KMS-11 (cell line): ENCODE measurements at regions not wholly inside any gene's neighbourhood (a gene's known extent, or its start where the extent isn't known, plus 50 kb on each side); places are given as distances from the start of the nearest gene placed in this dataset.

ENCODE experiments used
- H2AFZ ChIP-seq: fragments of 200-600 bp; sonication (generic); 2 replicates; pipeline ENCODE4 v1.6.1; 2016; ENCODE audit warnings: antibody characterized with exemption, mixed run types, low read depth
- H3K27ac ChIP-seq: fragments of 200-600 bp; sonication (generic); 2 replicates; pipeline ENCODE4 v1.6.1; 2016; ENCODE audit warnings: mild to moderate bottlenecking, mixed run types
- H3K27me3 ChIP-seq: fragments of 200-600 bp; sonication (generic); 2 replicates; pipeline ENCODE4 v1.6.1; 2017; ENCODE audit warnings: mild to moderate bottlenecking, low read depth, mixed run types, moderate library complexity; ENCODE audit not compliant: insufficient read depth
- H3K36me3 ChIP-seq: fragments of 200-600 bp; sonication (generic); 2 replicates; pipeline ENCODE4 v1.6.1; 2017; ENCODE audit warnings: mild to moderate bottlenecking, mixed run types; ENCODE audit not compliant: insufficient read depth
- H3K4me1 ChIP-seq: fragments of 200-600 bp; sonication (generic); 2 replicates; pipeline ENCODE4 v1.6.1; 2016; ENCODE audit warnings: mild to moderate bottlenecking, low read depth, mixed run types; ENCODE audit not compliant: poor library complexity, severe bottlenecking
- H3K4me2 ChIP-seq: fragments of 200-600 bp; sonication (generic); 2 replicates; pipeline ENCODE4 v1.7.0; 2016; ENCODE audit warnings: mild to moderate bottlenecking, mixed run types
- H3K4me3 ChIP-seq: fragments of 200-600 bp; sonication (generic); IDR thresholded peaks from 2 replicates; pipeline ENCODE4 v1.6.1; 2017; ENCODE audit warnings: low read depth, low read length, mixed read lengths; ENCODE audit not compliant: insufficient read depth
- H3K79me2 ChIP-seq: fragments of 200-600 bp; sonication (generic); 2 replicates; pipeline ENCODE4 v1.6.1; 2016; ENCODE audit warnings: low read depth, mixed run types; ENCODE audit not compliant: insufficient read depth
- H3K9ac ChIP-seq: fragments of 200-600 bp; sonication (generic); 2 replicates; pipeline ENCODE4 v1.6.1; 2016; ENCODE audit warnings: mild to moderate bottlenecking, mixed run types
- H4K20me1 ChIP-seq: fragments of 200-600 bp; sonication (generic); 2 replicates; pipeline ENCODE4 v1.6.1; 2016; ENCODE audit warnings: mild to moderate bottlenecking, mixed run types; ENCODE audit not compliant: insufficient read depth
- CTCF ChIP-seq: fragments of 200-600 bp; sonication (generic); conservative IDR thresholded peaks from 2 replicates; pipeline ENCODE4 v1.6.1; 2017; ENCODE audit warnings: low read depth, mild to moderate bottlenecking, antibody characterized with exemption, low read length, moderate library complexity, mixed read lengths

- Histone ChIP-seq H3K27me3 (no peaks in the 10 kb centered on the region), H3K36me3 (no peaks in the 10 kb centered on the region), H3K27ac (no peak overlapping the region), H2AFZ (no peak overlapping the region), H3K4me3 (no peak overlapping the region), H3K9ac (no peak overlapping the region), H3K4me2 (no peak overlapping the region), H3K79me2 (no peaks in the 10 kb centered on the region), H4K20me1 (no peaks in the 10 kb centered on the region), H3K4me1 (no peaks in the 10 kb centered on the region)
- TF ChIP-seq CTCF: no peak
These were observed 937.6 kb upstream of the KCND2 start for GRCh38 chr7:119335405-119335804.

- Histone ChIP-seq H3K27ac (no peak overlapping the region), H3K79me2 (no peaks in the 10 kb centered on the region), H3K4me3 (no peak overlapping the region), H2AFZ (no peak overlapping the region), H3K4me1 (no peaks in the 10 kb centered on the region), H4K20me1 (no peaks in the 10 kb centered on the region), H3K4me2 (no peak overlapping the region), H3K27me3 (no peaks in the 10 kb centered on the region), H3K9ac (no peak overlapping the region), H3K36me3 (no peaks in the 10 kb centered on the region)
- TF ChIP-seq CTCF: no peak
These were observed 931.2 kb upstream of the KCND2 start for GRCh38 chr7:119341822-119342221.

- no peaks in the 10 kb centered on the region for H3K27me3 ChIP-seq
- H3K4me1 ChIP-seq: no peaks in the 10 kb centered on the region
- no peaks in the 10 kb centered on the region for H4K20me1 ChIP-seq
- no peak overlapping the region for H2AFZ ChIP-seq
- H3K36me3 ChIP-seq: no peaks in the 10 kb centered on the region
- no peak overlapping the region for H3K4me3 ChIP-seq
- no peaks in the 10 kb centered on the region for H3K79me2 ChIP-seq
- H3K9ac ChIP-seq: no peak overlapping the region
- no peak for TF ChIP-seq CTCF
- H3K4me2 ChIP-seq: no peak overlapping the region
- no peak overlapping the region for H3K27ac ChIP-seq
These were observed 929.7 kb upstream of the KCND2 start for GRCh38 chr7:119343289-119343688.

- no peak for TF ChIP-seq CTCF
These were observed 928.5 kb upstream of the KCND2 start for GRCh38 chr7:119344466-119344865.

More at GRCh38 chr7:119344466-119344865, 928.5 kb upstream of the KCND2 start:
- Histone ChIP-seq H4K20me1 (no peaks in the 10 kb centered on the region), H2AFZ (no peak overlapping the region), H3K4me1 (no peaks in the 10 kb centered on the region), H3K27me3 (no peaks in the 10 kb centered on the region), H3K79me2 (no peaks in the 10 kb centered on the region), H3K9ac (no peak overlapping the region), H3K27ac (no peak overlapping the region), H3K36me3 (no peaks in the 10 kb centered on the region), H3K4me2 (no peak overlapping the region), H3K4me3 (no peak overlapping the region)
